K562 (cell line): ENCODE measurements at regions not wholly inside any gene's neighbourhood (a gene's known extent, or its start where the extent isn't known, plus 50 kb on each side); places are given as distances from the start of the nearest gene placed in this dataset.

Source experiments
- ATAC-seq: fragments of 200-7000 bp; cut with Tn5 transposase; 3 replicates; pipeline ENCODE4 v1.9.1; 2020; ENCODE audit warnings: moderate library complexity
- BruUV-seq: library from RNA; stranded (reverse); fragments of 400-500 nt; replicated peaks from 2 replicates; lab custom pipeline; 2021; lab: Mats Ljungman, UMichigan
- CTCF ChIA-PET: fragments of 300-600 bp; formaldehyde crosslinking; extraction: SDS; loops from one replicate; lab custom pipeline; 2021; ENCODE audit warnings: low intra/inter-chr PET ratio; lab: Yijun Ruan, JAX
- POLR2A ChIA-PET: fragments of 300-600, 350-650 bp; sonication (Branson Sonifier 250); formaldehyde crosslinking; extraction: SDS; loops from one replicate; lab custom pipeline; 2021; ENCODE audit warnings: antibody characterized with exemption, inconsistent platforms; lab: Yijun Ruan, JAX
- DNase-seq, 4 experiments: peaks; one replicate each; pipeline versions ENCODE4 v3.0.0 to v3.0.0-alpha.2; 2011 to 2018; ENCODE audit warnings: low spot score in 3 of 4, mixed read lengths in 3 of 4; ENCODE audit errors: extremely low read depth in 1 of 4
- FAIRE-seq: peaks from 2 replicates; lab custom pipeline; 2011; peaks lifted over from hg19 to GRCh38; lab: Jason Lieb, UNC
- H2AFZ ChIP-seq: 2 replicates; pipeline ENCODE4 v1.6.0; 2011; ENCODE audit warnings: low read depth, low read length, control low read depth, inconsistent platforms
- H3K27ac ChIP-seq: fragments of 200-600 bp; 3 replicates; pipeline ENCODE4 v1.8.0; 2011; ENCODE audit warnings: low read depth, mild to moderate bottlenecking, control low read depth, inconsistent platforms, low read length, moderate library complexity, mixed read lengths; ENCODE audit errors: extremely low read depth
- H3K27me3 ChIP-seq, 2 experiments: fragments of 300-600 bp in 1 of 2; 2 replicates in 1 of 2; 3 replicates in 1 of 2; pipeline versions ENCODE4 v1.6.0 to v1.8.0; 2011; ENCODE audit warnings: inconsistent platforms in 2 of 2, low read length in 2 of 2, mild to moderate bottlenecking in 1 of 2, mixed read lengths in 1 of 2, moderate library complexity in 1 of 2; ENCODE audit not compliant: control insufficient read depth in 2 of 2, insufficient read depth in 2 of 2
- H3K36me3 ChIP-seq: fragments of 300-600 bp; 3 replicates; pipeline ENCODE4 v1.8.0; 2011; ENCODE audit warnings: mild to moderate bottlenecking, low read length, inconsistent platforms; ENCODE audit not compliant: control insufficient read depth, insufficient read depth
- H3K4me1 ChIP-seq, 2 experiments: fragments of 200-600 bp in 1 of 2; replicated peaks in 1 of 2; 2 replicates in 1 of 2; 3 replicates in 1 of 2; pipeline versions ENCODE4 v1.5.1 to v1.8.0; 2011; ENCODE audit warnings: inconsistent platforms in 2 of 2, low read length in 2 of 2, mild to moderate bottlenecking in 1 of 2, mixed read lengths in 1 of 2, moderate library complexity in 1 of 2; ENCODE audit not compliant: control insufficient read depth in 2 of 2, insufficient read depth in 2 of 2
- H3K4me2 ChIP-seq: 2 replicates; pipeline ENCODE4 v1.6.1; 2011; ENCODE audit warnings: low read length, control low read depth, inconsistent platforms, mixed read lengths; ENCODE audit not compliant: insufficient read depth
- H3K4me3 ChIP-seq: fragments of 200-600 bp; sonication (generic), shearing (Covaris generic); 2 replicates; pipeline ENCODE4 v1.5.1; 2016; ENCODE audit warnings: control low read depth, inconsistent platforms
- H3K79me2 ChIP-seq: fragments of 200-600 bp; 3 replicates; pipeline ENCODE4 v1.8.0; 2011; ENCODE audit warnings: low read length, inconsistent platforms; ENCODE audit not compliant: control insufficient read depth, insufficient read depth
- H3K9ac ChIP-seq, 2 experiments: 2 replicates each; pipeline versions ENCODE4 v1.6.0 to v1.6.1; 2011; ENCODE audit warnings: low read depth in 2 of 2, low read length in 2 of 2, control low read depth in 1 of 2, inconsistent platforms in 1 of 2, mild to moderate bottlenecking in 1 of 2, mixed read lengths in 1 of 2; ENCODE audit not compliant: insufficient read depth in 1 of 2
- H3K9me1 ChIP-seq: one replicate; pipeline ENCODE4 v1.6.0; 2011; ENCODE audit warnings: inconsistent platforms, mild to moderate bottlenecking, low read length, moderate library complexity; ENCODE audit not compliant: control insufficient read depth, insufficient read depth
- H3K9me3 ChIP-seq: replicated peaks from 2 replicates; pipeline ENCODE4 v1.5.1; 2011; ENCODE audit warnings: low read depth, low read length, inconsistent platforms; ENCODE audit not compliant: control insufficient read depth, insufficient read depth
- H4K20me1 ChIP-seq: replicated peaks from 2 replicates; pipeline ENCODE4 v1.6.1; 2011; ENCODE audit warnings: low read length, inconsistent platforms, mixed read lengths; ENCODE audit not compliant: control insufficient read depth, insufficient read depth
- ERF ChIP-seq: fragments of 450-650 bp; formaldehyde crosslinking; IDR thresholded peaks from 2 replicates; pipeline ENCODE4 v1.4.0; 2020; ENCODE audit warnings: mild to moderate bottlenecking, mixed read lengths
- ETV5 ChIP-seq: sonication (generic); formaldehyde crosslinking; IDR thresholded peaks from 2 replicates; pipeline ENCODE4 v1.4.0; 2020; ENCODE audit warnings: low read depth, mild to moderate bottlenecking, missing genetic modification reagents
- HMGN3 ChIP-seq: IDR thresholded peaks from 2 replicates; pipeline ENCODE4 v1.6.1; 2011; ENCODE audit warnings: borderline replicate concordance, low read depth, mild to moderate bottlenecking, mixed read lengths, low read length; ENCODE audit not compliant: insufficient read length; ENCODE audit errors: extremely low read depth
- LARP7 ChIP-seq: fragments of 450-650 bp; IDR thresholded peaks from 2 replicates; pipeline ENCODE4 v1.6.1; 2016
- NELFE ChIP-seq: IDR thresholded peaks from 2 replicates; pipeline ENCODE4 v1.6.1; 2011; ENCODE audit warnings: mild to moderate bottlenecking; ENCODE audit not compliant: insufficient read depth, insufficient read length
- POLR2AphosphoS5 ChIP-seq: IDR thresholded peaks from 2 replicates; pipeline ENCODE4 v1.6.1; 2011; ENCODE audit warnings: mild to moderate bottlenecking, low read depth, low read length, moderate library complexity; ENCODE audit not compliant: control insufficient read depth, insufficient read depth
- ZNF436 ChIP-seq: fragments of 250-450, 450-650 bp; sonication (Bioruptor Pico); formaldehyde crosslinking; IDR thresholded peaks from 2 replicates; pipeline ENCODE4 v1.7.0; 2020; ENCODE audit warnings: mild to moderate bottlenecking
- ZNF512 ChIP-seq: IDR thresholded peaks from 2 replicates; pipeline ENCODE4 v1.6.1; 2016; ENCODE audit warnings: missing genetic modification characterization, missing compliant biosample characterization
- WGBS: fragments of 100-300 bp; shearing (Covaris generic); methylation state at CpG from one replicate; pipeline ENCODE4 v1.1.6; 2016; ENCODE audit warnings: low coverage, mixed read lengths; ENCODE audit not compliant: insufficient coverage; ENCODE audit errors: missing lambda C conversion rate; 5-methylcytosine and 5-hydroxymethylcytosine counted together
- in situ Hi-C: fragments of 300-500 bp; cut with MboI; formaldehyde crosslinking; loops from 4 replicates; pipeline ENCODE4 v1.15.0; 2018; ENCODE audit warnings: inconsistent platforms, mixed read lengths
- intact Hi-C: fragments of 100-400 bp; cut with micrococcal nuclease; formaldehyde crosslinking; loops from 2 replicates; pipeline ENCODE4 v1.14.2; 2022

- ATAC-seq (no peak), DNase-seq (no peak)
- no peaks in the 10 kb centered on the region for H3K36me3 ChIP-seq
- no peaks in the 10 kb centered on the region for H3K4me1 ChIP-seq
- TF ChIP-seq HMGN3: no peak
- TF ChIP-seq ZNF436: no peak
- TF ChIP-seq ZNF512 (tag): peak; percentile 44; the same call in 1 of the 2 replicates
- no peak for TF ChIP-seq ETV5 (CRISPR knock-in tag)
- no peak for TF ChIP-seq LARP7
- no peak for TF ChIP-seq NELFE
- TF ChIP-seq POLR2AphosphoS5: no peak
- TF ChIP-seq ERF (CRISPR knock-in tag): no peak
- TF ChIP-seq, all 486 proteins: peak for 1
- Histone ChIP-seq H2AFZ (no peak overlapping the region), H3K4me2 (no peak overlapping the region), H3K9me3 (no peaks in the 10 kb centered on the region), H3K79me2 (no peaks in the 10 kb centered on the region), H3K4me3 (no peak overlapping the region), H3K27ac (no peak overlapping the region), H3K9ac (no peak overlapping the region), H3K27me3 (no peaks in the 10 kb centered on the region), H3K9me1 (no peaks in the 10 kb centered on the region), H4K20me1 (no peaks in the 10 kb centered on the region)
- FAIRE-seq: no peak
- ChIA-PET CTCF (no interaction called here), POLR2A (no interaction called here)
- in situ Hi-C loops: no loop called here
- 0% methylated on average over 1 of the region's 1 CpG for WGBS
- intact Hi-C loops: no loop called here
- BruUV-seq: no TSS peak
These were observed 56.7 kb upstream of the PUDP start for GRCh38 chrX:7204619-7205018.
